ENCODE measurements at regions not wholly inside any gene's neighbourhood (a gene's known extent, or its start where the extent isn't known, plus 50 kb on each side); places are given as distances from the start of the nearest gene placed in this dataset.

GRCh38 chr6:18585032-18585573 is 198.0 kb downstream of the RNF144B start (continued):
- TF ChIP-seq, protein P1, sequence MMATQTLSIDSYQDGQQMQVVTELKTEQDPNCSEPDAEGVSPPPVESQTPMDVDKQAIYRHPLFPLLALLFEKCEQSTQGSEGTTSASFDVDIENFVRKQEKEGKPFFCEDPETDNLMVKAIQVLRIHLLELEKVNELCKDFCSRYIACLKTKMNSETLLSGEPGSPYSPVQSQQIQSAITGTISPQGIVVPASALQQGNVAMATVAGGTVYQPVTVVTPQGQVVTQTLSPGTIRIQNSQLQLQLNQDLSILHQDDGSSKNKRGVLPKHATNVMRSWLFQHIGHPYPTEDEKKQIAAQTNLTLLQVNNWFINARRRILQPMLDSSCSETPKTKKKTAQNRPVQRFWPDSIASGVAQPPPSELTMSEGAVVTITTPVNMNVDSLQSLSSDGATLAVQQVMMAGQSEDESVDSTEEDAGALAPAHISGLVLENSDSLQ (IDR thresholded peaks at IDR 0.05) = peak; percentile 59
- TF ChIP-seq, protein P2, sequence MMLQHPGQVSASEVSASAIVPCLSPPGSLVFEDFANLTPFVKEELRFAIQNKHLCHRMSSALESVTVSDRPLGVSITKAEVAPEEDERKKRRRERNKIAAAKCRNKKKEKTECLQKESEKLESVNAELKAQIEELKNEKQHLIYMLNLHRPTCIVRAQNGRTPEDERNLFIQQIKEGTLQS (IDR thresholded peaks at IDR 0.05) = peak; percentile 97
- TF ChIP-seq, protein P2 (CRISPR knock-in tag; conservative IDR thresholded peaks at IDR 0.05) = peak; percentile 93; the same call in 1 of the 2 replicates
- no peak for TF ChIP-seq ILF3 (IDR thresholded peaks at IDR 0.05; ENCODE audit: borderline replicate concordance)
- TF ChIP-seq L3MBTL2 (IDR thresholded peaks at IDR 0.05) = peak; percentile 63; the same call in 1 of the 2 replicates
- peak; percentile 60; the same call in 1 of the 2 replicates for TF ChIP-seq GATA2 (CRISPR knock-in tag; IDR thresholded peaks at IDR 0.05)
- peak; percentile 97 for TF ChIP-seq JUND (IDR thresholded peaks at IDR 0.05; ENCODE audit: borderline replicate concordance, low read depth, low read length)
- TF ChIP-seq JUND (tag; IDR thresholded peaks at IDR 0.05; ENCODE audit: borderline replicate concordance, low read depth, low read length) = peak; percentile 98; the same call in 2 of the 3 replicates
- no peak for TF ChIP-seq ZNF395 (CRISPR knock-in tag; IDR thresholded peaks at IDR 0.05)
- peak; percentile 92 for TF ChIP-seq ATF7 (IDR thresholded peaks at IDR 0.05)
- peak in 1 of 2 experiments; percentile 69; a peak in 2 of 4 replicates for TF ChIP-seq TRIM24 (IDR thresholded peaks at IDR 0.05)
- peak; percentile 59 for TF ChIP-seq CREM (IDR thresholded peaks at IDR 0.05; ENCODE audit: low read depth)
- 0 out of 2 replicates have a peak, but pooled peaks have one; percentile 31 for TF ChIP-seq ZNF444 (CRISPR knock-in tag; IDR thresholded peaks at IDR 0.05)
- TF ChIP-seq MAZ (CRISPR knock-in tag; conservative IDR thresholded peaks at IDR 0.05 in 1 of 2, IDR thresholded peaks at IDR 0.05 in 1 of 2) = peak; percentile 67 to 68; a peak in 3 of 4 replicates
- TF ChIP-seq ZNF384 (IDR thresholded peaks at IDR 0.05; ENCODE audit: low read depth, low read length) = peak; percentile 70
- 0 out of 2 replicates have a peak, but pooled peaks have one; percentile 29 for TF ChIP-seq ZNF766 (CRISPR knock-in tag; conservative IDR thresholded peaks at IDR 0.05)
- peak; percentile 68; the same call in 1 of the 2 replicates for TF ChIP-seq ETV1 (tag; conservative IDR thresholded peaks at IDR 0.05; ENCODE audit: low read depth)
